ENCODE measurements at regions not wholly inside any gene's neighbourhood (a gene's known extent, or its start where the extent isn't known, plus 50 kb on each side); places are given as distances from the start of the nearest gene placed in this dataset.

DNA sequence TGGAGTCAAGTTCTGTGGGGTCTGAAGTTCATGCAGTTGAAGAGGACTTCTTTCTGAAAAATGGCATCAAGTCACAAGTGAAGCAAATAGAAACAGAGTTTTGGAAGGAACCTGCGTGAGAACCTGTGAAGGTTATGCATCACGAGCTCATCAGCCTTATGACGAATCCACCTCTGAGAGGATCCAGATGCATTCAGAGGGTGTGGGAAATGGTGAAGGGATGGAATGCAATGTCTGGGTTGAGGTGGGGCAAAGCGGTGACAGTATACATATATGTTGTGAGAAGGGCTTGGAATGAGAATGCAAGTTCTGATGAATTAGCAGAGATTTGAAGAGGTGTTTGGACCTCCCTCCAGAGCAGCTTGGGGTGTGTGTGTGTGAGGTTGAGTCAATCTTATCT lies 382.1 kb upstream of the TBL1XR1 start:
- DNase-seq = no peak

DNA sequence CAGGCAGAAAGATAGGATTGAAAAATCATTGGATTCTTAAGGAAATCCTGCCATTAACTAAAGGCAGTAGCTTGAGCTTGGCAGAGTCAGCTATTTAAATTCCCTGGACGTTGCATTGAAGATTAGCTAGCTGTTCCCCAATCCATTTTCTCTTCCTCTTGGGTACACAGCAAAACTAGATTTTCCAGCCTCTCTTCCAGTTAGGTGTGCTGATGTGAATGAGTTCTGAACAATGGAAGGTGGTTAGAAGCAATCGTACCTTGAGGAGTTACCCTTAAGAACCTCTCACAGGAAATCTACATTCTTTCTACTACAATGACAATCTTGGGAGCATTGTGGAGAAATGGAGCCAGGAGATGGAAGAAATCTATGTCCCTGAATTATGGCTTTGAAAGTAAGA lies 383.2 kb upstream of the TBL1XR1 start:
- no peak for DNase-seq

DNA sequence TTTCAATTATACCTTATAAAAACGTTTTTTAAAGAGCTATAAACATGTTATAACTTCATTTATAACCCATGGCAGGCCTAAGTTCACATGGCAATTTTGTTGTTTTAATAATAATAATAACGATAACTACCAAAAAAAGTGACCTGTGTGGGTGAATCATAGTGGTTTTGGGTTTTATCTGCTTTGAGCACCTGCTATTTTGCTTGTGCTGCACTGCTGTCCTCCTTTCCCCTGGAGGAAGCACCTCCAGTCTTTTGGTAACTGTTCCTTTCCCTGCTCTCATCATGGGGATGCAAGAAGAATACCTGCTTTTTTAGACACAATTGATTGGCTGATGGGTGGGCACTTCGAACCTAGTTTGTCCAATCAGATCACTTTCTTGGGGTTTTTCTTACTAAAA lies 388.0 kb upstream of the TBL1XR1 start:
- no peak for DNase-seq

DNA sequence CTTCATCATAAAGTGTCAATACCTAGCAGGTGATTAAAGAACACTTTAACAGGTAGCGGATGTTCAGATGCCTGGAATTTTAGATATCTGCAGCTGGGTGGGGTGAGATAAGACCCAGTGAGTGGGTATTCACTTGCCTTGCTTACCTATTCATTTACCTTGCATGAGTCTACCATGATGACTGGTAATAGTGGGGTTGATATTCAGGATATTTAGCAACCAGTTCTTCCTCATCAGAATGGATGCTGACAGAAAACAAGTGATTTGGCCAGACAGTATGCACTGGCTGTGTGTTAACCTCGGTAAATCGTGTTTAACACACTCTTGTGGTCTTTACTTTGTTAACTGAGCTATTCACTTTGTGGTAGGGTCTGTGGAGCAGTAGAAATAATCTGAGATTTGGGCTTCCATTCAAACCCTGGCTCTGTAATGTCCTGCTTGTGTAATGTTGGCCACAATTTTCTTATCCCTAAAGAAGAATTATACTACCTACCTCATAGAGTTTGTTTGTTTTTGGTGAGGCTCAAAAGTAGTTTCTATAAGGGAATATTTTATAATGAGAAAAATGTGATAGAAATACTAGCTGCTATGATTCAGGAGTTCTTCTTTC lies 391.9 kb upstream of the TBL1XR1 start:
- DNase-seq = no peak

DNA sequence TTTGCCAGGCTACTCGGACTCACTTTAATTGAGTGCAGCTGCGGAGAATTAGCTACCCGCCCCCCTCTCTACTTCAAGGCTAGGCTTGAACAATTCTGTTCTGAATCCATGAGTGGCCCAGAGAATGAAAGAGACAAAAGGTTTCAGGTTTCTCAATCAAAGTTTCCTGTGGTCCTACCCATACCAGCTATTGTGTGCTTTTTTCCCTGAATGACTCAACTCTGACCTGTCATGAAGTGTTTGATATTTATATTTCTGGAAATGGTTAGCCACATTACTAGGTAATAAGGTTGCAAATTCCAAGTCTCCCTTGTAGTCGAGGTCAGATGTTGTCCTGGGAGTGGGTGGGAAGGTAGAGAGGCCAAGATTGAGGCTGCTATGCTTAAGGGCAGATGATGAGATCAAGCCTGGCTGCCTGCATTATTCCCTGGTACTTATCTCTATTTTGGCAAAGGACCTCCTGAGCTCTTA lies 392.7 kb upstream of the TBL1XR1 start:
- DNase-seq = no peak

DNA sequence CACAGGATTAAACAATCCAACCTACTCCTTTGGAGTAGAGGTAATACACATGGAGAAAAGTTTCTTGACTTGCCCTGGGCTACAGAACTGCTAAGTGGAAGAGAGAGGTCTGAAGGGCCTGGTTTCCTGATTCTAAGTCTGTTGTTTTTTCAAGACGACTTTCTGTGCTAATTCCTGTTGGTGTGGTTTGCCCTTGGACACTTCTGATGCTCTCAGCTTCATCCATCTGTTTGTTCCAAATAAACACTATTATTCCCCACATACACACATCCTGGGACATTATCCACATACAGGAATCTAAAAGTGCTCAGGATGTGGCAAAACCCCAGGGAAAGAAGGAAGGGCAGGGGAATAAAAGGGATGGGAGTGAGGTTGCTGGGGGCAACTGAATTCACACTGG lies 393.5 kb upstream of the TBL1XR1 start:
- DNase-seq = no peak

DNA sequence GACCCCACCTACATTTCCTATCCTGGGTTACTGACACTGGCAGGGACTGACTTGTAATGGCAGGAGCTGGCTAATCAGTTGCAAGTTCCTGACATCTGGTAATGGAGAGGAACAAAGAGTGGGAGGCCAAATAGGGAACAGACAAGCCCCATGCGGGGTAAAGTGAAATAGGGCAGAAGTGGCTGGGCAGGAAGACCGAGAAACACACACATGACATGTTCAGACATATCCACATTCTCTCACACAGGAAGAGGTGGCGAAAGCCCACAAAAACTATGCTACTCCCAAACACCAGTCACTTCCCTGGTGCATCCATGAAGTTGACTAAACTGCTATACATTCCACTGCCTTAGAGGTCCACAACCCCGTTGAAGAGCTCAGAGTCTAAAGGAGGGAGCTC lies 394.1 kb upstream of the TBL1XR1 start:
- DNase-seq = no peak

DNA sequence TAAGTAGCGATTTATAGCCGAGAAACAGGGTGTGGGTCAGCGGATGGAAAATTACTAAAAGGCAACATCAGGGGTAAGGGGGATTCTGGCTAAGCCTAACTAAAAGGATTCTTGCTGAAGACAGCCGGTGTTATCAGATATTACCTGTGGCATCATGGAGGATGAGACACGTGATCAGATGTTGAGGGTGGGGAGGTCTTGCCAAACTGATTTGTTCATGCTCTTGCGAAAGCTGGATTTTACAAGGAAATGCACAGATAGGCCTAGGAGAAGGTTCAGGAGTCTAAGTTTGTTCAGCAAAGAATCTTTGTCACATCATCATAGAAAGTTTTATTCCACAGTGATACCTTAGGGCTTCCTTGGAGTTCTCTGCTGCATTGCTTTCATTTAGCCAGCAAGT lies 396.8 kb upstream of the TBL1XR1 start:
- DNase-seq = no peak

DNA sequence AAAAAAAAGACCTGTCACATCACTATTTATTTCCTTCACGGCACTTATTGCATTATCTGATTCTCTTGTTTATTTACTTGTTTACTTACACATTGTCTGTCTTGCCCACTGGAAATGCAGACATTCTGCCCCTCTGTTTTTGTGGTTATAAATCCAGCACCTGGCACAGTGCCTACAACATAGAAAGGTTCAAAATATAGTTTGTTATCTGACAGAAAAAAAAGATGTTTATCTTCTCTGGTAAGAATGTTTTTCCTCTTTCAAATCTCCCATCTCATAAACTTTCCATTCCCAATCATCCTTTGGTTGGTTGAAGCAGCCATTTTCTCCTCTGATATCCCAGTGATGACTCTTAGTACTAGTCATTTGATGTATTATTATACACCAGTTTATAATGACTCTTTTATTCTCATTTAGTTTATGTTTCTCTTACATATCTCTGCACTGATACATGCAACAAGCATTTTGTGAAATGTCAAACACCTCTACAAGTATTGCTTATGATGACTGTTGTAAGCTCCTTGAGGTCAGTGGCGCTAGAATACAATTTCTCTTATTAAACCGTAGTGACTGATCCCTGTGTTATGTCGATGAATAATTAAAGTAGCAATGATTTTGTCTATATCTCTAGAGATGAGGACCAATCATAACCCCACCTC lies 398.4 kb upstream of the TBL1XR1 start:
- no peak for DNase-seq

DNA sequence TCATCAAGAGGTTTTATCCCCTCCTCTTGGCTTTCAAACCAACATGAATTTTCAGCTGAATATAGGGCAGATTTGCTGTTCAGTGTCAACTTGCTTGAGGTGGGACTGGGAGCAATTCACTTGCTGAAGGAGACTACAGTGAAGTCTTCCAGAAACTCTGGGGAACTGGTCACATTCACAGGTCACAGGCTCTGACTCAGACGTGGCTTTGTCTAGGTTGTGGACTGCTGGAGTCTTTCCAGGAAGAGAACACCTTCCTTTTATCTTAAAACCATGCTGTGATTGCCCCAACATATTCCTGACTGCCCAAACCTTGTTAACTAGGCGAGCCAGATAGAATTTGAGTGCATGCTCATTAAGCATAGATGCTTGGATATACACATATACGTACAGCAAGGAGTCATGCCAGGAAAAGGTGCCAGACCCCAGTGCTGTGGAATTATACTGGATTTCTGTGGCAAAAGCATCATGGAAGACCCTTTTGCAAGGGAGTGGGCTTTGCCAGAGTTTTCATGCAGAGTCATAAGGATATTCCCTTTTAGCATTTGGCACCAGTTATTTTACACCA lies 399.1 kb upstream of the TBL1XR1 start:
- DNase-seq = no peak

DNA sequence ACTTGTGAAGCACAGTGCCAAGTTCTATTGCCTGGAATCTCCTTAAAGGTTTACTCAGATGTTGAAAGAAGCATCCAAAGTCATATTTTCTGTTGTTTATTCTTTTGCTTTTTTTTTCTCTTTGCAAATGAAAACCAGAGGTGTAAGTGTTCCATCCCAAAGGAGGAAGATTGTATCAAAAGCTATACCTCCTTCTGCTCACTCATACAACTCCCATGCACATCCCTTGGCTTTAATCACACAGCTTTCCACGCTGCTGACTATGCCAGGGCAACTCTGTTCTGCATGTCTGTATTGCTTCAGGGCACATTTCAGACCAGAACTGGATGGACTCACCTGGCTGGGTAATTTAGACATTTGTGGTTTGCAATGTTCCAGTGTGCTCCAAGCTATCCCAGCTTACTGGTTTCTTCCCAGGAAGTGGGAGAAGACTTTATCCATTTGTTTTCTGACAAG lies 399.6 kb upstream of the TBL1XR1 start:
- DNase-seq = no peak

DNA sequence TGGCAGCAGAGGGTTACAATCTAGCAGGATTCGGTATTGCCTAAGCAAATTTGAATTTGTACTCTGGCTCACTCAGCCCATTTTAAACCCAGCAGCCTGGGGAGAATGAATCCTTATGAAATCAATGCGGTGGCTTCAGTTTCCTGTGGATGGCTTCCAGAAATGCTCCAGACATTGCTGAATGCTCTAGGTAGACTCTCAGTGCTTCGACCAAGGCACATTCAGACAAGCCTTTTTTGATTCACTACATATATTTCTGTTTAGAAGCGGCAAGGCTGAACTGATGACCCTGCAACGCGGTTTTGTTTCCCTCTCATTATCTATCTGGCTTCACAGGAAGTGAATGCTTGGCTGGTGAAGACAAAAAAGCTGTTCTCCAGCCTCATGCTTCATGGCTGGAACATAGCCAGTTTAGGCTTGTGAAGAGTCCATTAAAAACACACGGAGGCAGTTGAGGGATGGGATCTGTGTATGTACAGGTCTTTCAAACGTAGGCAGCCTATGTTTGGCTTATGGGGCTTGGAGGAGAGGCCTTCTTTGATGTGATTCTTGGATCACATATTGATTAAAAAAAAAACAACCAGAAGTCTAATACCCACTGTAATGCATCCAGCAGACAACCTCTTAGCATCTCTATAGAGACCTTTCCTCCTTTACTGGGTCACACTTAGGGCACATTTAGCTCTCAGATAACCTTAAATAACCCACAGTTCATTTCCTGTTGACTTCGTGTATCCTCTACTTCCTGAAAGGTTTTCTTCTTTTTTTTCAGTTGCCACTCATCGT lies 400.2 kb upstream of the TBL1XR1 start:
- DNase-seq = no peak

DNA sequence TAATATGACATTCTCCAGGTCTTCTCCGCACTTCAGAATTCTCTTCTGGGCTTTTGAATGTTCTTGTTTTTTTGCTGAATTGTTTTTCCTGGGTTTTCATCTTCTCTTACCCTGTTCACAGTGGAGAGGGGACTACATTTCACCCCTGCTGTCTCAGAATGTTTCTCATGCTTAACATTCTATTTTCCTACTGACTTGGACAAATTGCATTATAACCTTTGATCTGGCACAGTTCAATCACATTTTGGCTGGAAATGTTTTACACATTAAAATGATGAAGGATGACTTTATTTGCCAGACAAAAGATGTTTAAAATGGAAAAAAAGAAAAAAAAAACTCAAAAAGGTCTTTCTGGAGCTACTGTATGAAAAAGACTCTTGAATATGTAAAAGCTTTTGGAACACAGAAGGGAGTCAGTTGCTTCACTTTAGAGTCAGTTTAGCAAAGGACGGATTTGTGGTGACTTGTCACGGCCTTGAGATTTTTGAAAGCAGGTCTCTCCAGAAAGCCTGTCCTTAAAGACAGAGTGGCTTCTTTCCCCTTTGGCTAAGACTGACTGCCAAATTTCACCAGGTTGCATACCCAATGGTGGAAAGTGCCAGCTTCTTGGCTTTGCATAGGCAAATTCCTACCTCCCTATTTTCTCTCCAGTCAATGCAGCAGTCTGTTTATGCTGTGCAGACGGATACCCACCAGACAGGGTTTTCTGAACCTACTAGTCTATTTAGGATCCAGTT lies 401.0 kb upstream of the TBL1XR1 start:
- DNase-seq = no peak

DNA sequence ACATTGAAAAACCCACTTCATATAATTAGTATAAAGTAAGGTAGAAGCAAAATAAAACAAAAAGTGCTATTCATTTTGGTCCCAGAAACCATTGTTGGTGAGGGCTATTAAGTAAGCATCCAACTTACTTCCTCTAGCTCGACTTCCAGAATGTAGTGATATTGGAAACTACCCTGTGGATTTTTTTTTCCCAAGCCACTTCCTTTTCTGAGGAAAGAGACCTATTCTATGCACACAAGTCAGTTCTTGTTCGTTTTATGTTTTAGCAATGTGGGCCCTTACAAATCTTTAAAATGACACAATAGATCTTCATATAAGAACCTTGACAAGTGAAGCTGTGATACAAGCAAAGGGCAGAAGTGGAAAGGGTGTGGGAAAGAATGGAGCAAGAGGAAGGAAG lies 402.0 kb upstream of the TBL1XR1 start:
- no peak for DNase-seq

DNA sequence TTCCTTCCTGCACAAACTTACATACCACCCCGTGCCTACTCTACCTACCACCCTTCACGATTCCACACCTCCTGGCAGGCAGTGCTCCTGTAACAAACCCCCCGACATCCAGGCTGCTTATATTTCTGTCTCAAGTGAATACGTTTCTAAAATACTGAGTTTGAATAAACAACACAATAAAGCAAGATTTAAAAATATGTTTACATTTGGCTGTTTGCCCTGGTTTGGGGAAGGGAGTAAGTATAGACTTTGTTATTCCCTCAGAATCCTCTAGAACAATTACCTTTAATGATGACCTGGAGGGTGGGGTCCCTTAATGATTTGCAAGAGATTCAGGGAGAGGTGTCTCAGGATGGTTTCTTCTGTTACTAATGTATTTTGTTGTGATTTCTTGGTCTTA lies 402.6 kb upstream of the TBL1XR1 start:
- DNase-seq = no peak

DNA sequence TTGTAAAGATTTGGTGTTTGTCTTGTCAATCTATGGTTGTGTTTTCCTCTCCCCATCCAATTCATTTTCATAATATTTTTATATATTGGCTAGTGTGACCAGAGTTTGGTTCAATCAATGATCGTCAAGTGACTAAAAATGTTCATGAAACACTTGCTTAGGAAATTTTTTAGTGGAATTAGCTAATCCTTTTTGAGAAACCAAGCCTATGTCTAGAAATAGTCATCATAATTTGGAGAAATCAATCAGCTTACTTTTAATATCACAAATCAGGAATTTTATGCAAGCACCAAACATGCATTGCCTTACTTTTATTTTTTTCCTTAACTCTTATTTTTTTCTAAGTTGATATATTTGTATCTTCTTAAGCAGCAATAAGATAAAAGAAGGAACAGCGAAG lies 403.1 kb upstream of the TBL1XR1 start:
- no peak for DNase-seq

DNA sequence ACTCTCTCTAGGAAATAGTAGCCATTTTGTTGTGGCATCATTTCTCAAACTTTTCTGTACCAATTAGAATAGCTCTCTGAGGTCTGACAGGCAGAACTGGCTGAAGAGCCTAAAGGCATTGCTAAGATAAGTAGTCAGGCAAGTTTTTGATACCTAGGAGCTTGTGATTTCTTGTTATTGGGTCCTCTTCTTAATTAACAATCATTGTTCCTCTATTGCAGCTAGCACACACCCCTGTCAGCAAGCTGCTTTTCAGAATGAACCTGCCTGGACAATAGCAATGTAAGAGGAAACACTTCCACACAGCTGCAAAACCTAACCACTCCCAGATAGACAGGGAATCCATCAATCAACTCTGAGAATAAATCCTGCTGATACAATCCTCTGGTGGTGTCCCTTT lies 403.9 kb upstream of the TBL1XR1 start:
- DNase-seq = no peak

DNA sequence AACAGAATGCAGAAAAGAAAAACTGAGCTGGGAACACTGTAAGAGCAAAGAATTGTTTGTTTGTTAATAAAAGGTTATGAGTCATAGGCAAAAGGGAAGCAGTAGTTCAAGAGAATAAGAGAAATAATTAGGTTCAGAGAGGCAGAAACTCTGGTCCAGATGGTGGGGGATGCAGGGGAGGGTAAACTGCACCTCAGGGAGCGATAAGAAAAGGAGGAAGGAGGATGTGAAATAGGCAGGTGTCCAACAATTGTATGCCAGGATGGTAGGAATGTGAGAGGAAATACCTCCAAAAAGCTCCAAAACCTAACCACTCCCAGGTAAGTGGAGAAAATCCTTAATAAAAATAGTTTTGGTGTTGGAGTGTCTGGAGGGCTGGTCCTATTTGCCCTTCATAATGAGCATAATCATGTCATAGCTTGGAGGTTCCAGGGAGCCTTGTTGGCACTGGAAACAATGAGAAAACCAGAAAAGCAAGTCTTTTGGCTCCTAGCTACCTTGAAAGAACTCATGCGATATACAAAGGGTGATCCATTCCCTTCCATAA lies 405.4 kb upstream of the TBL1XR1 start:
- no peak for DNase-seq

DNA sequence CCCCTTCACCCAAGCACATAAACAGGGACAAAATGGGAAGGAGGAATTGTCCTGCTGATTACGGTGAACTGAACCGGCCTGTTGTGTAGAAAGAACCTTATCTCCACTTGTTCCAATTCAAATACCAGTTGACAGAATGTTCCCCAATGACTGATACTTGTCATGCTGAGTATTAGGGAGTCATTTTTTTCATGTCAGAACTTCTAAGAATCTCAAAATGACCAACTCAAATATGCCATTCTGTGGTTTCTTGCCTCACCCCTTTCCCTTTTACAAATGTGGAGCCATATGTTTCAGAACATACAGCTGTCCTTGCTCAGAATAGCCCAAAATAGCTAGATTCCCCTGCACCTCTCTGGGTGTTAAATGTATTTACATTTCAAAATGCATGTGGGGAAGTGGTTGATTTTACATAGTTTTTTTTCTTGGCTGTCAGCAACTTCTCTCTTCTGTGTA lies 405.9 kb upstream of the TBL1XR1 start:
- no peak for DNase-seq

DNA sequence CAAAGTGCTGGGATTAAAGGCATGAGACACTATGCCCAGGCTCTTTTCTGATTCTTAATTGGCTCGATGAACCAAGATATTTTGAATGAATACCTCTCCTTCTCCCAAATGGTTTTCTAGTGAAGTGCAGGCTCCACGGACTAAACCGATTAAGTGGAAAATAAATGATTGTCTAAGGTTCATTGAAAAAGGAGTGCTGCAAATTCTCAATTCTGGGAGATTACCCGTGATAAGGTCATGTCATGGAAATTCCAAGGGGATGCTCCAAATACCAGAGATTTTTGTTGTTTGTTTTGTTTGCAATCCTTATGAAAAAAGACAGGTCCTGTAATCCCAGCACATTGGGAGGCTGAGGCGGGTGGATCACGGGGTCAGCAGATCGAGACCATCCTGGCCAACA lies 406.9 kb upstream of the TBL1XR1 start:
- no peak for DNase-seq

DNA sequence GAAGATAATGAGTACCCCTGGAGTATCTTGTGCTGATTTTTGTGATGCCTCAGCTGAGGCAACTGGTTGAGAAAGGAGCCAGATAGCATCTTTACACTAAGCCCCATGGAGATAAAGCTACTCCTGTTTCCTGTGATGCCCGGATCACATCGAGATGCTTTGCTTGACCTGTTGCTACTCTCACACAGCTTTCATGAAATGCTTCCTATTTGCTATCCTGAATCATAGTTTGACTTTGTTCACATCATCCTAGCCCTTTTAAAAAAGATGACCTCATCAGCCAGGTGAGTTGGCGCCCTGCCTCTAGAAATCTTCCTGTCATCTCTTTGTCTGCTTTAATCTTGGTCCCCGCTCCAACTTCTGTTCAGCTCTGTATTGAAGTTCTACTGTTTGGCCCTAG lies 409.6 kb upstream of the TBL1XR1 start:
- no peak for DNase-seq

DNA sequence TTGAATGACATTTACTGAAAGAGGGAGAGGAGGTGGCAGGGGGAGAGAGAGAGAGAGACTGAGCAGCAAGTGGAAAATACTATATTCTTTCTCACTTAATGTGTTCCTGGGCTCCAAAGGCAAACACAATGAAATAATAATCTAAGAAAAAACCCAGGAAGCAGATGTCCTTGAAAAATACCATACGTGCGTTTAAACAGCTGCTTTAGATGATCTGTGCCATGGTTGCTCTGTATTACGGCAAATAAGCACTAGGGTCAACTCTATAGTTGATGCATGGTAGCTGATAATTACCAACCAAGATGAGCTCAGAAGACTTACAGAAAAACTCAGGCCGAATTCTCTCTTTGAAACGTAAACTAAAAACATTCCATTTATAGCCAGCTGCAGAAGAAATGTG lies 410.3 kb upstream of the TBL1XR1 start:
- no peak for DNase-seq

DNA sequence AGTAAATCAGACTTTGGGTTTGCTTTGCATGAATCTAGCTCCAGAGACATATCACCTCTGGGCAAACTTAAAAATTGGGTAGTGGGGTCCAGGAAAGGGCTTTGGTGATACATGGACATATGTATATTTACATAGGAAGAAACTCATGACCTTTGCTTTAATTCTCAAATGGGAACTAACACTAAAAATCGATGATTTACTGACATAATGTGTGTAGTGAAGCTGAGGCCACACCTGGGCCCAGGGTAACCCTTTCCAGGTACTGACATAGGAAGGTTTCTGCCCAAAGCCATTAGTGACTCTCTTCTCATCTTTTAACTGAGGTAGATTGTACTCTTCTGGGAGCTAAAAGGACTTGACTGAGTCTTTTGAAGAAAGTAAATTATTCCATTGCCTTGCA lies 411.2 kb upstream of the TBL1XR1 start:
- DNase-seq = no peak
